Keratinocyte (primary cell): ENCODE measurements at regions not wholly inside any gene's neighbourhood (a gene's known extent, or its start where the extent isn't known, plus 50 kb on each side); places are given as distances from the start of the nearest gene placed in this dataset.

Source experiments
- DNase-seq: peaks from one replicate; pipeline ENCODE4 v3.0.0-alpha.2; 2011; ENCODE audit warnings: low read depth, missing footprints, low spot score
- FAIRE-seq: peaks from 2 replicates; lab custom pipeline; 2011; peaks lifted over from hg19 to GRCh38; lab: Jason Lieb, UNC
- H2AFZ ChIP-seq: 2 replicates; pipeline ENCODE4 v1.6.0; 2012; ENCODE audit warnings: low read length, control low read depth, inconsistent platforms; ENCODE audit not compliant: control insufficient read depth
- H3K27ac ChIP-seq: 2 replicates; pipeline ENCODE4 v1.5.1; 2011; ENCODE audit warnings: low read length; ENCODE audit not compliant: control insufficient read depth, insufficient read depth
- H3K27me3 ChIP-seq: 3 replicates; pipeline ENCODE4 v1.6.0; 2011; ENCODE audit warnings: low read length; ENCODE audit not compliant: control insufficient read depth, insufficient read depth; ENCODE audit errors: extremely low read depth
- H3K36me3 ChIP-seq, 2 experiments: 2 replicates in 1 of 2; 3 replicates in 1 of 2; pipeline ENCODE4 v1.5.1; 2011; ENCODE audit warnings: low read length in 2 of 2, mild to moderate bottlenecking in 1 of 2; ENCODE audit not compliant: control insufficient read depth in 2 of 2, insufficient read depth in 2 of 2; ENCODE audit errors: extremely low read depth in 1 of 2
- H3K4me1 ChIP-seq: 3 replicates; pipeline ENCODE4 v1.5.1; 2011; ENCODE audit warnings: low read length; ENCODE audit not compliant: control insufficient read depth, insufficient read depth; ENCODE audit errors: extremely low read depth
- H3K4me2 ChIP-seq: 3 replicates; pipeline ENCODE4 v1.6.0; 2011; ENCODE audit warnings: low read depth, low read length; ENCODE audit not compliant: control insufficient read depth, insufficient read depth; ENCODE audit errors: extremely low read depth
- H3K4me3 ChIP-seq, 3 experiments: fragments of 200-600 bp in 1 of 3; sonication (generic) in 1 of 3; 2 replicates in 2 of 3; 3 replicates in 1 of 3; pipeline ENCODE4 v1.5.1; 2011 to 2016; ENCODE audit warnings: low read length in 3 of 3, mild to moderate bottlenecking in 3 of 3, control low read depth in 2 of 3, inconsistent platforms in 1 of 3, low read depth in 1 of 3, mixed read lengths in 1 of 3, mixed run types in 1 of 3, moderate library complexity in 1 of 3; ENCODE audit not compliant: control insufficient read depth in 2 of 3, insufficient read depth in 2 of 3; ENCODE audit errors: extremely low read depth in 1 of 3
- H3K79me2 ChIP-seq: 2 replicates; pipeline ENCODE4 v1.6.0; 2012; ENCODE audit warnings: low read length; ENCODE audit not compliant: control insufficient read depth, insufficient read depth
- H3K9ac ChIP-seq: 3 replicates; pipeline ENCODE4 v1.6.0; 2011; ENCODE audit warnings: low read length; ENCODE audit not compliant: control insufficient read depth, insufficient read depth; ENCODE audit errors: extremely low read depth
- H3K9me1 ChIP-seq: 3 replicates; pipeline ENCODE4 v1.6.0; 2011; ENCODE audit warnings: low read length; ENCODE audit not compliant: control insufficient read depth, insufficient read depth; ENCODE audit errors: extremely low read depth
- H3K9me3 ChIP-seq: 2 replicates; pipeline ENCODE4 v1.5.1; 2012; ENCODE audit warnings: low read depth, low read length; ENCODE audit not compliant: control insufficient read depth
- H4K20me1 ChIP-seq: 3 replicates; pipeline ENCODE4 v1.6.0; 2011; ENCODE audit warnings: low read length; ENCODE audit not compliant: control insufficient read depth, insufficient read depth; ENCODE audit errors: extremely low read depth
- CTCF ChIP-seq, 3 experiments: IDR thresholded peaks in 1 of 3; conservative IDR thresholded peaks in 1 of 3; optimal IDR thresholded peaks in 1 of 3; 2 replicates in 2 of 3; 3 replicates in 1 of 3; pipeline versions ENCODE3 to v1.5.1; 2011; ENCODE audit warnings: low read length in 3 of 3, mild to moderate bottlenecking in 3 of 3, moderate library complexity in 2 of 3, control low read depth in 1 of 3, inconsistent platforms in 1 of 3; ENCODE audit not compliant: insufficient read depth in 2 of 3; ENCODE audit errors: extremely low read depth in 1 of 3
- EZH2 ChIP-seq: IDR thresholded peaks from one replicate; pipeline ENCODE4 v1.6.1; 2012; ENCODE audit warnings: inconsistent platforms, mild to moderate bottlenecking, low read length, moderate library complexity
- dilution Hi-C: fragments of 300-500 bp; cut with MboI; formaldehyde crosslinking; loops from one replicate; pipeline ENCODE4 v1.7.0; 2020; ENCODE audit warnings: low sequenced_read_pairs; ENCODE audit not compliant: extremely low pct_ligation_motif_present

GRCh38 chr6:139756381-139756780, 381.9 kb upstream of the CITED2 start:
- Histone ChIP-seq H3K4me1 (no peaks in the 10 kb centered on the region), H4K20me1 (no peaks in the 10 kb centered on the region), H3K4me3 (no peak overlapping the region), H3K27me3 (no peaks in the 10 kb centered on the region), H2AFZ (no peak overlapping the region), H3K4me2 (no peak overlapping the region), H3K9ac (no peak overlapping the region), H3K79me2 (no peaks in the 10 kb centered on the region), H3K9me3 (no peaks in the 10 kb centered on the region), H3K9me1 (no peaks in the 10 kb centered on the region), H3K36me3 (no peaks in the 10 kb centered on the region), H3K27ac (no peak overlapping the region)
- TF ChIP-seq EZH2 (no peak), CTCF (optimal IDR thresholded peaks at IDR 0.05 in 1 of 3, IDR thresholded peaks at IDR 0.05 in 1 of 3, conservative IDR thresholded peaks at IDR 0.05 in 1 of 3; ENCODE audit: extremely low read depth in 1 of 3, insufficient read depth in 2 of 3, low read length in 3 of 3) (no peak)
- no peak for DNase-seq
- dilution Hi-C loops = no loop called here
- no peak for FAIRE-seq

GRCh38 chr6:139754898-139755775, 380.7 kb upstream of the CITED2 start:
- DNase-seq (no peak), FAIRE-seq (no peak)
- no peak overlapping the region for H3K4me3 ChIP-seq
- no peak overlapping the region for H2AFZ ChIP-seq
- no peak overlapping the region for H3K4me2 ChIP-seq
- H3K9ac ChIP-seq = no peak overlapping the region
- TF ChIP-seq CTCF (optimal IDR thresholded peaks at IDR 0.05 in 1 of 3, IDR thresholded peaks at IDR 0.05 in 1 of 3, conservative IDR thresholded peaks at IDR 0.05 in 1 of 3; ENCODE audit: extremely low read depth in 1 of 3, insufficient read depth in 2 of 3, low read length in 3 of 3) = no peak
- no peak for TF ChIP-seq EZH2
- no peaks in the 10 kb centered on the region for H3K9me1 ChIP-seq
- no peaks in the 10 kb centered on the region for H3K36me3 ChIP-seq
- dilution Hi-C loops = no loop called here
- H4K20me1 ChIP-seq = no peaks in the 10 kb centered on the region
- H3K4me1 ChIP-seq = no peaks in the 10 kb centered on the region
- no peak overlapping the region for H3K27ac ChIP-seq
- no peaks in the 10 kb centered on the region for H3K27me3 ChIP-seq
- no peaks in the 10 kb centered on the region for H3K79me2 ChIP-seq
- no peaks in the 10 kb centered on the region for H3K9me3 ChIP-seq
